ENCODE measurements at regions not wholly inside any gene's neighbourhood (a gene's known extent, or its start where the extent isn't known, plus 50 kb on each side); places are given as distances from the start of the nearest gene placed in this dataset.

GRCh38 chr2:126392889-126393288 lies 263.1 kb upstream of the GYPC start:
- no peak for DNase-seq (ENCODE audit: low spot score)

GRCh38 chr2:126399001-126399400 lies 257.0 kb upstream of the GYPC start:
- DNase-seq (ENCODE audit: low spot score) = no peak

- no peak for DNase-seq (ENCODE audit: low spot score)
Observed at GRCh38 chr2:126403039-126403628, 252.8 kb upstream of the GYPC start.

- no peak for DNase-seq (ENCODE audit: low spot score)
Observed at GRCh38 chr2:126406267-126406666, 249.7 kb upstream of the GYPC start.

GRCh38 chr2:126408671-126409070 lies 247.3 kb upstream of the GYPC start:
- no peak for DNase-seq (ENCODE audit: low spot score)

- no peak for DNase-seq (ENCODE audit: low spot score)
Observed at GRCh38 chr2:126409850-126410249, 246.1 kb upstream of the GYPC start.

DNA sequence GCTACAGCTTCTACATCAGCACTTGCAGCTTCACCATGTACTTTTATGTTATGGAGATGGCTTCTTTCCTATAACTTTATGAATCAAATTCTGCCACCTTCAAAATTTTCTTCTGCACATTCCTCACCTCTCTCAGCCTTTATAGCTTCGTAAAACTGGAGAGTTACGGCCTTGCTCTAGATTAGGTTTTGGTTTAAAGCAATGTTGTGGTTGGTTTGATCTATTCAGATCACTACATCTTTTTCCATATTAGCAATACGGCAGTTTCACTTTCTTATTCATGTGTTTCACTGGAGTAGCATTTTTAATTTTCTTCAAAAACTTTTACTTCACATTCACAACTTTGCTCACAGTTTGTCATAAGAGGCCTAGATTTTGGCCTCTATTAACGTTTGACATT lies 242.9 kb upstream of the GYPC start:
- no peak for DNase-seq (ENCODE audit: low spot score)

DNA sequence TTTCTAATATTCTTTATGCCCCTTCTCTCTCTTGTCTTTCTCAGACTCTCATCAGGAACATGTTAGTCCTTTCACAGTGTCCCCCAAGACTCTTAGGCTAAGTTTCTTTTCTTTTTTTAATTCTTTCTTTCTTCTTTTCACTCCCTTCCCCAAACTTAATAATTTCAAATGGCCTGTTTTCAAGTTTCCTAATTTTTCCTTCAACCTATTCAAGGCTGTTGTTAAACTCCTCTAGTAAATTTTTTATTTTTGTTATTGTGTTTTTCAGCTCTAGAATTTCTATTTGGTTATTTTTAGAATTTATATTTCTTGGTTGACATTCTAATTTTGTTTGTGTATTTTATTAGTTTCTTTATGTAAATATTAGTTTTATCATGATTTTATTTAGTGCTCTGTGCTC lies 236.6 kb upstream of the GYPC start:
- DNase-seq (ENCODE audit: low spot score) = no peak

- DNase-seq (ENCODE audit: low spot score) = no peak
Observed at GRCh38 chr2:126425943-126426342, 230.0 kb upstream of the GYPC start.

GRCh38 chr2:126429103-126429502 lies 226.9 kb upstream of the GYPC start:
- no peak for DNase-seq (ENCODE audit: low spot score)

DNA sequence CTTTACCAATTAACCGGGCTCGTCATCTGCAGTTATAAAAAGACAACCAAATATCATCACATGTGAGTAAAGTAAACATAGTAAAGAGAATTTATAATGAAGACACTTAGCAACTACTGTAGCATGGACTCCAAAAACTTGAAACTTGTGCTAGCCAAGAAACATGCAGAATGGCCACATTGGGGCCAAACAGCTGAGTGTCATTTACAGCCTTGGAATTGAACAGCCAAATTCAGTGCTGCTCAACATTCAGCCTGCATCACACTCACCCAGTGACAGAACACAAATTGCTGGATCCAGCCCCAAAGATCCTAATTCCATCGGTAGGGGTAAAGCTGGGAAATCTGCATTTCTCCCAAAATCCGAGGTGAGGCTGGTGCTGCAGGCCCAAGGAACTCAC lies 224.8 kb upstream of the GYPC start:
- DNase-seq (ENCODE audit: low spot score) = no peak

DNA sequence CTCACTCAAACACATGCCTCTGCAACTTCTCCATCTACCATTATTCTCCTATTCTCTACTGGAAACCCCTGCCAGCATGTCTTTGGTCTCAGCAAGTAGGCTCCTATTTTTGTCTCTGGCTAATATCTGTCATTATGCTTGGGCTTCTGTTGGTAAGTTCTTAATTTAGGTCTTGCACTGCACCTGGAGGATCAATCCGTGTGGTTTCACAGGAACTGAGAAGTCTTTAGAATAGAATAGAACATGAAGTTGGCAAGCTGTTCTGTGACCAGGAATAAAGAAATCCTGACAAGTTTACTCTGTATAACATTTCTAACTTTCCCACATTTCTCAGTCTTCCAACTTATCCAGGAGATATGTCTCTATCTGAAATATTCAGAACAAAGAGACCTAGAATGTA lies 219.5 kb upstream of the GYPC start:
- no peak for DNase-seq (ENCODE audit: low spot score)

GRCh38 chr2:126437016-126437415 lies 218.9 kb upstream of the GYPC start:
- no peak for DNase-seq (ENCODE audit: low spot score)

GRCh38 chr2:126444512-126444911 lies 211.4 kb upstream of the GYPC start:
- no peak for DNase-seq (ENCODE audit: low spot score)

DNA sequence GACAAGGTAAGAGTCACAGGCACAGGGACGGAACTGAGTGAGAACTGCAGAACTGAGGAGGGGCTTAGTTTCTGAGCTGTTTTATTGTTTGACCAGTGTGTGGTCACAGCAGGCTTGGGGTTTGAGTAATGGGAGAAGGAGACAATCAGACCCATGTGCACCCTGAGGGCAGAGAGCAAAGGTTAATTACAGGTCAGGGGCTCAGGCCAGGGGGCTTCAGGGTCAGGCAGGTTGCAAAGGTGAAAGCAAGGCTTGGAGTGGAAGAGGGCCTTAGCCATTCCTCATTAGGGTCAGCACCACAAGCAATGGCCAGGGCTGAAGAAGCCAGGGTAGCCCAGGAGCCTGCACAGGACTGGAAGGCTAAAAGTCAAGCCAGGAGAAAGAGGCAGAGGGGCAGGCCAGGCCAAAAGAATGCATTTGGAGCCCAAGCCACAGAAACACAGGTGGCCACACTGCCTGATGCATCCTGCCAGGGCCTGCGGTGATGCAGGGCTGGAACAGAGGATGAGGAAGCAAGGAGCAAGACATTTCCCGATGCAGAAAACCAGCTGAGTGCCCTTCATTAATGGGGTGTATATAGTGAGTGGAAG lies 209.8 kb upstream of the GYPC start:
- DNase-seq (ENCODE audit: low spot score) = no peak

GRCh38 chr2:126448611-126449010 lies 207.3 kb upstream of the GYPC start:
- DNase-seq (ENCODE audit: low spot score) = no peak

DNA sequence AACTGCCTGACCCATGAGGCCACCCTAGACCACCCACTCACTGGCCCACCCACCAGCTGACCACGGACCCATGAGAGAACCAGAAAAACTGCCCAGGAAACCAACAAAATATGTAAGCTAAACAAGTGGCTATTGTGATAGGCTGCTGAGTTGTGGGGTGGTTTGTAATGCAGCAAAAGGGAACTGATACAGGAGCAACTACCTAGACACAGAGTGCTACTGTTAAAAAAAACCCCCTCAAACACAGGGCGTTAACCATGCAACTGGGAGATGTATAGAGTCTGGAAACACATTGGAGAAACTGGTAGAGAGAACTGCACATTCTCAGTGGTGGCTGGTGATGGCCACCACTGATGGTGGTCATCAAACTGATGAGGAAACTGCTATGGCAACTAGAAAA lies 206.3 kb upstream of the GYPC start:
- DNase-seq (ENCODE audit: low spot score) = no peak

DNA sequence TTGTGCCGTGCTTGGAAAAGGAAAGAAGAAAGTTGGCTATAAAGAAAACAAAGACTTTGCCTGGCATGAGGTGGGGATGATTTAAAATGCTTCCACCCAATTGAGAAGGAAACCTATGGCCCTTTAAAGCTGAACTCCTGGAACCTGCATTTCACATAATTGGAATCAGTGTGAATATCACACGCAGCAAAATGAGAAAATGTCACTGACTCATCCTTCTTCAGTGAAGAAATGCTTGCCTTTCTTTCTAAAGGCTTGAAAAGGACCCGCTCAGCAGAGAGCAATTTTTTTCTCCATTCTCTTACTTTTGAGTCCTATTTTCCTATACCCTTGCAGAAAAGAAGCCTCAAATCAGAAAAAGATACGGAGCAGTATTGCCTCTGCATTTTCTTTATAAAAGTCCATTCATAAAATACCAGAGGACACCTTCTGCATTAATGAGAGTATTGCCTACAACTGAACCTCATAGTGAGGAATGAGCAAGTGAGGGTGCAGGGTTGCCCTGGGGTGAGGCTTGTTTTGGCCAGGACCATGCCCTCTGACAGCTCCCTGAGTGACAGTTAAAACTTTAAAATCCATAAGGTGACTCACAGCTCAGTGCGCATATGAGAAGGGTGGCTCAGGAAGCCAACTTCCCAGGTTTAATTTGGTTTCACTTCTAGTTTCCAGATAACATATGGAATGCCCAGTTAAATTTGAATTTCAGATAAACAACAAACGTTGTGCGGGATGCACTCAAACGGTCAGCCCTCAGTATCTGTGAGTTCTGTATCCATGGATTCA lies 191.9 kb upstream of the GYPC start:
- no peak for DNase-seq (ENCODE audit: low spot score)

DNA sequence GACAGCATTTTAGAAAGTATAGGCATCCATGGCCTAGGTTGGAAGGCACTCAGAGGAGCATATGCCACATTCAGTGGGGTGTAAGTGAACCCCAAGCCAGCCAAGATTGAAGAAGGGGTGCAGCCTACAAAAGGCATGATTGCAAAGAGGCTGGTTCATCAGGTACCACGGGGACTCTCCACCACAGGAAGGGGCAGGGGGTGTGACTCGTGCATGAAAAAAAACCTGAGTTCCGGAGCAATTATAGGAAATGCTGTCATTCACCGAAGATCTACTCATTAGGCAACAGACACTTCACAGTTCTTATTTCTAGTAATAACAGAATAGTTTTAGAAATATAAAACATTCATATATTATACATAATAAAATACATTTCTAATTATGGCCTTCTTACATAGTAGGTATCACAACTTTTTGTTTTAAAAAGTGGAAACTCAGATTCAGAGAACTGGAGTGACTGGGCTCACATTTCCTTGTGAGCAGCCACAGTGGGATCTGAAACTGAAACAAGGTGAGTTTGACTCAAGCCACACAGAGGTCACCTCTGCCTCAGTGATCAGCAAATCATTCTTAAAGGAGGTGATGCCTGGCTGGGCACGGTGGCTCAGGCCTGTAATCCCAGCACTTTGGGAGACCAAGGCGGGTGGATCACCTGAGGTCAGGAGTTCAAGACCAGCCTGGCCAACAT lies 188.4 kb upstream of the GYPC start:
- no peak for DNase-seq (ENCODE audit: low spot score)

GRCh38 chr2:126475031-126475430 lies 180.9 kb upstream of the GYPC start:
- no peak for DNase-seq (ENCODE audit: low spot score)

- DNase-seq (ENCODE audit: low spot score) = no peak
Observed at GRCh38 chr2:126476691-126477090, 179.3 kb upstream of the GYPC start.

DNA sequence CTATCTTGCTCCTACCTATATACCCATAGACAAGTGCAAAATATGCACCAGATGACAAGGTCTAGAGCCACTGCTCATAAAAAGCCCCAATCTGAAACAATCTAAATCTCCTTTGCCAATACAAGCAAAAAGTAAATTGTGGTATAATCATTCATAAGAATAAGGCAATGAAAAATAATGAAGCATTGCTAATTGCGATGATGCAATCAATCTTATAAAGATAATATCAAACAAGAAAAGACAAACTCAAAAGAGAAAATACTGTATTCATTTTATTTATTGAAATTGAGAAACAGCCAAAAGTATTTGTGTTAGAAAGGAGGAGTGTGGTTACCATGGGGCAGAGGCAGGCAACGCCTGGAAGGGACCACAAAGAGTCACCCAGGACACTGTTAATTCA lies 175.9 kb upstream of the GYPC start:
- no peak for DNase-seq (ENCODE audit: low spot score)
